HG03571 (cell line): ENCODE measurements at regions not wholly inside any gene's neighbourhood (a gene's known extent, or its start where the extent isn't known, plus 50 kb on each side); places are given as distances from the start of the nearest gene placed in this dataset.
"Not testable (repeated sequence)": the region's sequence is repeated elsewhere in the genome, so short reads cannot be mapped to it uniquely, and the experiment has no call there.

ENCODE experiments used
- ATAC-seq: cut with Tn5 transposase; IDR thresholded peaks from one replicate; pipeline ENCODE4 v1.9.1; 2021; ENCODE audit not compliant: unreplicated experiment

GRCh38 chr1:189971656-189972055, 506.0 kb downstream of the BRINP3 start:
- no peak for ATAC-seq

GRCh38 chr1:189977184-189977583, 500.5 kb downstream of the BRINP3 start:
- no peak for ATAC-seq

GRCh38 chr1:189983166-189983890, 494.3 kb downstream of the BRINP3 start:
- no peak for ATAC-seq

- ATAC-seq, result no peak
Observed at GRCh38 chr1:189986516-189986915, 491.1 kb downstream of the BRINP3 start.

- ATAC-seq, result no peak
Observed at GRCh38 chr1:189987509-189987908, 490.2 kb downstream of the BRINP3 start.

- no peak for ATAC-seq
Observed at GRCh38 chr1:189992856-189993255, 484.8 kb downstream of the BRINP3 start.

- no peak for ATAC-seq
Observed at GRCh38 chr1:190000365-190000872, 477.2 kb downstream of the BRINP3 start.

- ATAC-seq, result no peak
Observed at GRCh38 chr1:190001187-190001586, 476.5 kb downstream of the BRINP3 start.

GRCh38 chr1:190003376-190003775, 474.3 kb downstream of the BRINP3 start:
- ATAC-seq, result no peak

GRCh38 chr1:190011585-190011984, 466.1 kb downstream of the BRINP3 start:
- no peak for ATAC-seq

- not testable (repeated sequence) for ATAC-seq
Observed at GRCh38 chr1:190019151-190019550, 458.5 kb downstream of the BRINP3 start.

GRCh38 chr1:190019717-190020116, 457.9 kb downstream of the BRINP3 start:
- ATAC-seq, result no peak

- ATAC-seq, result no peak
Observed at GRCh38 chr1:190022709-190023108, 455.0 kb downstream of the BRINP3 start.

GRCh38 chr1:190029441-190029840, 448.2 kb downstream of the BRINP3 start:
- ATAC-seq, result no peak

- ATAC-seq, result no peak
Observed at GRCh38 chr1:190043655-190044054, 434.0 kb downstream of the BRINP3 start.

GRCh38 chr1:190046231-190046630, 431.4 kb downstream of the BRINP3 start:
- no peak for ATAC-seq
